Endothelial cell (in vitro differentiated cells): ENCODE measurements at regions not wholly inside any gene's neighbourhood (a gene's known extent, or its start where the extent isn't known, plus 50 kb on each side); places are given as distances from the start of the nearest gene placed in this dataset.

Experiments used
- DNase-seq: peaks from one replicate; pipeline ENCODE4 v3.0.0; 2021; ENCODE audit warnings: low spot score
- H3K27ac Mint-ChIP-seq: one replicate; pipeline ENCODE4 v1.8.0; 2021; ENCODE audit warnings: mixed read lengths, inconsistent platforms; ENCODE audit not compliant: unreplicated experiment
- H3K27me3 Mint-ChIP-seq: one replicate; pipeline ENCODE4 v1.8.0; 2021; ENCODE audit warnings: mild to moderate bottlenecking, moderate library complexity, mixed read lengths, inconsistent platforms; ENCODE audit not compliant: unreplicated experiment
- H3K36me3 Mint-ChIP-seq: one replicate; pipeline ENCODE4 v1.8.0; 2021; ENCODE audit warnings: mild to moderate bottlenecking, low read depth, mixed read lengths, inconsistent platforms; ENCODE audit not compliant: unreplicated experiment
- H3K4me1 Mint-ChIP-seq: one replicate; pipeline ENCODE4 v1.8.0; 2021; ENCODE audit warnings: mild to moderate bottlenecking, mixed read lengths, inconsistent platforms; ENCODE audit not compliant: unreplicated experiment
- H3K4me3 Mint-ChIP-seq: one replicate; pipeline ENCODE4 v1.8.0; 2021; ENCODE audit warnings: mild to moderate bottlenecking, mixed read lengths, inconsistent platforms; ENCODE audit not compliant: unreplicated experiment
- H3K9me3 Mint-ChIP-seq: one replicate; pipeline ENCODE4 v1.8.0; 2021; ENCODE audit warnings: mixed read lengths, inconsistent platforms; ENCODE audit not compliant: unreplicated experiment
- TF ChIP-seq, protein P1 (sequence below): fragments of 200-600 bp; sonication (generic); IDR thresholded peaks from one replicate; pipeline ENCODE4 v1.5.0; 2021; ENCODE audit warnings: antibody characterized with exemption; ENCODE audit not compliant: unreplicated experiment

DNA sequence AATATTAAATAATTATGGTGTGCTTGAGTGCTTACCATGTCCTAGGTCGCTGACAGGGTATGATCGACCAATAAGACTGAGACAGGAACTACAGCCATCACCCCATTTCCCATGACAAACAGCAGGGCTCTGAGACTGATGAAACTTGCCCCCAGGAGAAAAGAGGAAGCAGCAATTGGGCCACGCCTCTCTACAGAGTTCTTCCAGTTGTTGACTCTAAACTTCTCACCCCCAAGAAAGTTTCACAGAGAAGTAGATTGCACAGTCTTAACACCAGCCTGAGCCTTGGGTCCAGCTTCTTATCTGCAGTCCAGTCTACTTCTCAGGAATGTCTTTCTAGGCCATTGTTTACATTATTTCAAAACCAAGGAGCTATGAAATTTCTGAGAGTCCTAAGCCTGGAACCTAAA lies 182.2 kb upstream of the ANKRD55 start:
- Mint-ChIP-seq H3K27ac (no peak overlapping the region), H3K36me3 (no peaks in the 10 kb centered on the region), H3K4me3 (no peak overlapping the region), H3K27me3 (no peaks in the 10 kb centered on the region), H3K4me1 (no peaks in the 10 kb centered on the region), H3K9me3 (no peaks in the 10 kb centered on the region)
- DNase-seq: no peak
- TF ChIP-seq, protein P1, sequence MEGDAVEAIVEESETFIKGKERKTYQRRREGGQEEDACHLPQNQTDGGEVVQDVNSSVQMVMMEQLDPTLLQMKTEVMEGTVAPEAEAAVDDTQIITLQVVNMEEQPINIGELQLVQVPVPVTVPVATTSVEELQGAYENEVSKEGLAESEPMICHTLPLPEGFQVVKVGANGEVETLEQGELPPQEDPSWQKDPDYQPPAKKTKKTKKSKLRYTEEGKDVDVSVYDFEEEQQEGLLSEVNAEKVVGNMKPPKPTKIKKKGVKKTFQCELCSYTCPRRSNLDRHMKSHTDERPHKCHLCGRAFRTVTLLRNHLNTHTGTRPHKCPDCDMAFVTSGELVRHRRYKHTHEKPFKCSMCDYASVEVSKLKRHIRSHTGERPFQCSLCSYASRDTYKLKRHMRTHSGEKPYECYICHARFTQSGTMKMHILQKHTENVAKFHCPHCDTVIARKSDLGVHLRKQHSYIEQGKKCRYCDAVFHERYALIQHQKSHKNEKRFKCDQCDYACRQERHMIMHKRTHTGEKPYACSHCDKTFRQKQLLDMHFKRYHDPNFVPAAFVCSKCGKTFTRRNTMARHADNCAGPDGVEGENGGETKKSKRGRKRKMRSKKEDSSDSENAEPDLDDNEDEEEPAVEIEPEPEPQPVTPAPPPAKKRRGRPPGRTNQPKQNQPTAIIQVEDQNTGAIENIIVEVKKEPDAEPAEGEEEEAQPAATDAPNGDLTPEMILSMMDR: no peak

DNA sequence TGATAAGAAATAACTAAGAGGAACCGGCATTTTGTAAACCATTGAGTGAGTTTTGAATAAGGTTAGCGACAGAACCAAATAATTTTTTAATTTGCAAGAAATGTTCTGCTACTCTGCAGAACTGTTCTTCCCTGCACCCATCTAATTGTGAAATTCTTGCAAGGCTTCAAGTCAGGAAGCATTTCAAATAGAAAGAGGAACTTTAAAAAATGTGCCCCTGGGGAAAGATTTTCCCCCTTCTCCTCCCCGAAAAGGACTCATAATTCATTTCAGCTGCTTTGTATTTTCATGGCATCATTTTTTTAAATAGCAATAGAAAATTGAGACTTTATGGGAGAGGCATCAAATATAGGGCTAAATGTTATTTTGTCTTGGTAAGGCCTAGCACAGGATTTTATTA lies 180.9 kb upstream of the ANKRD55 start:
- H3K4me3 Mint-ChIP-seq: no peak overlapping the region
- TF ChIP-seq, protein P1: no peak
- H3K27me3 Mint-ChIP-seq: no peaks in the 10 kb centered on the region
- H3K36me3 Mint-ChIP-seq: no peaks in the 10 kb centered on the region
- H3K9me3 Mint-ChIP-seq: no peaks in the 10 kb centered on the region
- no peak for DNase-seq
- no peak overlapping the region for H3K27ac Mint-ChIP-seq
- no peaks in the 10 kb centered on the region for H3K4me1 Mint-ChIP-seq

DNA sequence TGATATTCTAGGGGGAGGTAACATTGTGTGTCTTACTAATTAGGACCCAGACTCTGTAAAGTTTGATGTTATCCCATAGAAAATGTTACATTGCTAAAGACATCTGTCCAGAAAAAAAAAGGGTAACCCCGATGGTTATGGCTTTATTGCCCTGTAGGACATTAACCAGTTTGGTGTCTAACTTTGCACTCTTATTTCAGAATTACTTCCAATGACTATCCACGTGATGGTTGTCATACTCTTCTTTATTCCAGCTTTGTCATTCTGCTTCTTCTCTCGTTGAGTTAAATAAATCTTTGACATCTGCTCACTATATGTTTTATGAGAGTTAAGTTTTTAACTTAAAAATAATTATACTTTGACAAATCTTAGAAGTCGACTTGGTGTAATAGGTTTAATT lies 180.4 kb upstream of the ANKRD55 start:
- Mint-ChIP-seq H3K4me1 (no peaks in the 10 kb centered on the region), H3K9me3 (no peaks in the 10 kb centered on the region), H3K27ac (no peak overlapping the region), H3K36me3 (no peaks in the 10 kb centered on the region), H3K4me3 (no peak overlapping the region), H3K27me3 (no peaks in the 10 kb centered on the region)
- TF ChIP-seq, protein P1: no peak
- no peak for DNase-seq

DNA sequence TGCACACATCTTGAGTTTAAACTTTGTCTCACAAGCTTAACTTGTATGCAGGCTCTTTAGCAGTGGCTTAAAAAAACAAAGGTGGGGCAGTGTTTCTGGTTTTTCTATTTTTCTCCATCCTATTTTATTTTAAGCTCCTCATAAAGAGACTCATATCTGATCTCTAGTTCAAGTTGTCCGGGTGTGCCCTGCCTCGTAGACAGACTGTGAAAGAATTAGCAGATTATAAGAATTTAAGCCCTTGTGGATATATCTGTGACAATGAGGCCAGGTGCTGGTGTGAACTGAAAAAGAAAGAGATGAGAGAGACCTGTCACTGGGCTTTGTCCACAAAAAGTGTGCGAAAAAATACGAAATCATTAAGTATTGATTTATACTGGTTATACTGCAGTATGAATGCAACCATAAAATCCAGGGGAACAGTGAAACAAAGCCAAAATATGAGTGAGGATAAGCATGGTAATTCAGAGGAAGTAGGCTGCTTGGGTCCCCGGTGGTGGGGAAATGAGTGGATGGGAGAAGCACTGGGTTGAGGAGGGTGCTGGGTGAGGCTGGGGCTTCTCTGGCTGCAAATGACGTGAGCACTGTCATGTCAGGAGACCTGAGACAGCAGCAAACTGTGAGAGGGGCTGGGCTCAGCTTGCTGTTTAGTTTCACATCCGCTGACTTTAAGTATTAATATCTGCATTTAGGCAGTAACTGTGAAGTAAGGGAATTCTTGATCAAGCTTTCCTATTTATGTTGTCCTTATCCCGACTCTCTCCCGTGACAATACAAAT lies 179.7 kb upstream of the ANKRD55 start:
- Mint-ChIP-seq H3K27me3 (no peaks in the 10 kb centered on the region), H3K9me3 (no peaks in the 10 kb centered on the region)

DNA sequence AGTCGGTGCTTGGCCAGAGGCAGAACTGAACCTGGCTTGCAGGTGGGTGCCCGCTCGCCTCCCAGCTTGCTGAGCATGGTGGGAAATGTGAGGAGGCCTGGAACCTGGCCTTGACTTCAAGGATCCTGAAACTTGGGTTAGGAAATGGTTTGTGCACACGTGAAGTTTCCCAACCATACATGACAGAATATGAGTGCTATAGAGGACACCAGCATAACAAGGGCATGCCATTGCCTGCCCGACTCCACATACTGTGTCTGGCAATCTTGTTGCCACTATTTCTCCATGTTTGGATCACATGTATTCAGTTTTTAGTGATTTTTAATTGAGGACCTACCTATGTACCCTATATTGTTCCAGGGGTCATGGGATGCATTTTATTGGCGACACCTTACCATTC lies 177.6 kb upstream of the ANKRD55 start:
- H3K4me1 Mint-ChIP-seq: no peaks in the 10 kb centered on the region
- no peak for DNase-seq
- H3K27ac Mint-ChIP-seq: no peak overlapping the region
- no peaks in the 10 kb centered on the region for H3K27me3 Mint-ChIP-seq
- no peak overlapping the region for H3K4me3 Mint-ChIP-seq
- H3K36me3 Mint-ChIP-seq: no peaks in the 10 kb centered on the region
- H3K9me3 Mint-ChIP-seq: no peaks in the 10 kb centered on the region
- TF ChIP-seq, protein P1: no peak

More for the DNA sequence above, 179.7 kb upstream of the ANKRD55 start:
- no peaks in the 10 kb centered on the region for H3K4me1 Mint-ChIP-seq
- TF ChIP-seq, protein P1: no peak
- H3K36me3 Mint-ChIP-seq: no peaks in the 10 kb centered on the region
- H3K4me3 Mint-ChIP-seq: no peak overlapping the region
- DNase-seq: no peak
- no peak overlapping the region for H3K27ac Mint-ChIP-seq
